Upper lobe of left lung (tissue), 6 donors: ENCODE measurements at regions not wholly inside any gene's neighbourhood (a gene's known extent, or its start where the extent isn't known, plus 50 kb on each side); places are given as distances from the start of the nearest gene placed in this dataset.
"Not testable (repeated sequence)": the region's sequence is repeated elsewhere in the genome, so short reads cannot be mapped to it uniquely, and the experiment has no call there.

Experiments used
- ATAC-seq, 2 donors: fragments of 200-7000 bp; cut with Tn5 transposase; one replicate each; pipeline ENCODE4 v1.9.1; 2022; ENCODE audit warnings: mild to moderate bottlenecking in 2 of 2, moderate library complexity in 2 of 2; ENCODE audit not compliant: low FRiP score in 2 of 2
- DNase-seq, 2 donors: peaks; one replicate each; pipeline ENCODE4 v3.0.0-alpha.2; 2019 to 2020
- H3K27ac ChIP-seq, 4 donors: fragments of 200-600 bp; sonication (generic); one replicate each; pipeline ENCODE4 v1.5.1; 2016 to 2019
- H3K27me3 ChIP-seq, 4 donors: fragments of 200-600 bp; sonication (generic); one replicate each; pipeline ENCODE4 v1.5.1; 2017 to 2019
- H3K36me3 ChIP-seq, 4 donors: fragments of 200-600 bp; sonication (generic); one replicate each; pipeline ENCODE4 v1.5.1; 2016 to 2019
- H3K4me1 ChIP-seq, 4 donors: fragments of 200-600 bp; sonication (generic); one replicate each; pipeline ENCODE4 v1.5.1; 2018 to 2019
- H3K4me3 ChIP-seq, 4 donors: fragments of 200-600 bp; sonication (generic); one replicate each; pipeline ENCODE4 v1.5.1; 2017 to 2019; ENCODE audit warnings: mild to moderate bottlenecking in 2 of 4, moderate library complexity in 1 of 4
- H3K9me3 ChIP-seq, 4 donors: fragments of 200-600 bp; sonication (generic); one replicate each; pipeline ENCODE4 v1.5.1; 2018 to 2019
- CTCF ChIP-seq, 6 experiments: fragments of 450-650 bp in 4 of 6; fragments of 200-600 bp in 2 of 6; sonication (generic) in 2 of 6; IDR thresholded peaks; one replicate each; pipeline ENCODE4 v1.5.1; 2016 to 2019; ENCODE audit warnings: antibody characterized with exemption in 6 of 6
- EP300 ChIP-seq, 4 donors: sonication (generic); formaldehyde crosslinking; IDR thresholded peaks; one replicate each; pipeline ENCODE4 v1.5.1; 2017; ENCODE audit warnings: antibody characterized with exemption in 4 of 4, control low read depth in 2 of 4
- POLR2A ChIP-seq, 4 donors: fragments of 450-650 bp; IDR thresholded peaks; one replicate each; pipeline ENCODE4 v1.5.1; 2016 to 2017; ENCODE audit warnings: antibody characterized with exemption in 4 of 4, mild to moderate bottlenecking in 2 of 4
- POLR2AphosphoS5 ChIP-seq, 2 donors: sonication (generic); formaldehyde crosslinking; IDR thresholded peaks; one replicate each; pipeline ENCODE4 v1.5.1; 2017; ENCODE audit warnings: antibody characterized with exemption in 2 of 2
- WGBS, 2 donors: methylation state at CpG; one replicate each; pipeline ENCODE4 v1.1.5; 2017 to 2018; 5-methylcytosine and 5-hydroxymethylcytosine counted together
- donor health status: DM: no; HTN: no; CAD: no; lungs with moderate emphysema.
- donor health status: DM: no; HTN: yes; CAD: no; lungs with severe emphysema.

DNA sequence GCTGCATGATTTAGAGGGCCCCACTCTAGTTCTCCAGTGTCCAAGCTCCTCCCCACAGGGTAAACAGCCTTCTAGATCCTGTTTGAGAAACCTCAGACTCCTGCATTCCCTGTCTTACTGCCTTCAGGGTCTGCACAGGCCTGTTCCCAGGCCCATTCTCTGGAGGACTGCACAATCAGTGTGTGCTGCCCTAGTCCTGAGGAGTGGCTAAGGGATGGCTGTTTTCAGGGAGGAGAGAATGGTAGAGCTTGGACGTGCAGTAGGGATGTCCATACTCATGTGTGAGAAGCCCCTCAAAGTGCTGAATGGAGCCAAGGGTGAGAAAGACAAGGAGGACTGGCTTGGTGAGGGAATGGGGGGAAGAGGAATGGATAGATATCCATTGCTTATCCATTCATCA is 103.8 kb upstream of the CCDC90B start:
- no peaks in the 10 kb centered on the region for H3K27me3 ChIP-seq
- peak; percentile 23 to 63 for ATAC-seq
- no peak for DNase-seq
- H3K27ac ChIP-seq, result no peak overlapping the region
- WGBS, 2 donors, result 71 to 73% methylated on average over 1 of the region's 1 CpG
- H3K4me3 ChIP-seq, result no peak overlapping the region
- TF ChIP-seq POLR2AphosphoS5 (IDR thresholded peaks at IDR 0.05), result no peak
- no peak for TF ChIP-seq EP300 (IDR thresholded peaks at IDR 0.05)
- no peak for TF ChIP-seq CTCF (IDR thresholded peaks at IDR 0.05)
- no peak for TF ChIP-seq POLR2A (IDR thresholded peaks at IDR 0.05)
- no peaks in the 10 kb centered on the region for H3K36me3 ChIP-seq
- H3K4me1 ChIP-seq, result no peaks in the 10 kb centered on the region
- peaks cover 6 to 14% (median 10%) of the 10 kb centered on the region in 4 donors for H3K9me3 ChIP-seq

DNA sequence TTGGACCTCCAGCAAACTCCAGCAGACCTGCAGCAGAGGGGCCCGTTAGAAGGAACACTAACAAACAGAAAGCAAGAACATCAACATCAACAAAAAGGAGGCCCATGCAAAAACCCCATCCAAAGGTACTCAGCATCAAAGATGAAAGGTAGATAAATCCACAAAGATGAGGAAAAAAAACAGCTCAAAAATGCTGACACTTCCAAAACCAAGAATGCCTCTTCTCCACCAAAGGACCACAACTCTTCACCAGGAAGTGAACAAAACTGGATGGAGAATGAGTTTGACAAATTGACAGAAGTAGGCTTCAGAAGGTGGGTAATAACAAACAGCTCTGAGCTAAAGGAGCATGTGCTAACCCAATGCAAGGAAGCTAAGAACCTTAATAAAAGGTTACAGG is 97.7 kb upstream of the CCDC90B start:
- H3K4me3 ChIP-seq, DNase-seq, H3K36me3 ChIP-seq, H3K27me3 ChIP-seq, ATAC-seq, H3K27ac ChIP-seq, H3K4me1 ChIP-seq: not testable (repeated sequence)
- peaks cover 6 to 18% (median 13%) of the 10 kb centered on the region in 4 donors for H3K9me3 ChIP-seq
- WGBS, 2 donors, result 70 to 76% methylated on average over 1 of the region's 1 CpG

DNA sequence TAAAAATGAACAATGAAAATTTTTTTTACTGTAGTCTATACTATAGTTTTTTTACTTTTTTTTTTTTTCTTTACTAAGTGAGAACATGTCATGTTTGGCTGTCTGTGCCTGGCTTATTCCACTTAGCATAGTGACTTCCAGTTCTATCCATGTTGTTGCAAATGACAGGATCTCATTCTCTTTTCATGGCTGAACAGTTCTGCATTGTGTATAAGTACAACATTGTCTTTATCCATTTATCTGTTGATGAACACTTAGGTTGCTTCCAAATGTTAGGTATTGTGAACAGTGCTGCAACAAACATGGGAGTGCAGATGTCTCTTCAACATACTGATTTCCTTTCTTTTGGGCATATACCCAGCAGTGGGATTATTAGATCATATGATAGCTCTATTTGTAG is 88.1 kb upstream of the CCDC90B start:
- DNase-seq (no peak), ATAC-seq (no peak)
- Histone ChIP-seq H3K36me3 (no peaks in the 10 kb centered on the region), H3K4me1 (no peaks in the 10 kb centered on the region), H3K9me3 (no peaks in the 10 kb centered on the region), H3K27ac (no peak overlapping the region), H3K27me3 (no peaks in the 10 kb centered on the region), H3K4me3 (no peak overlapping the region)
- TF ChIP-seq POLR2A (IDR thresholded peaks at IDR 0.05), result no peak
- no peak for TF ChIP-seq EP300 (IDR thresholded peaks at IDR 0.05)
- no peak for TF ChIP-seq CTCF (IDR thresholded peaks at IDR 0.05)
- no peak for TF ChIP-seq POLR2AphosphoS5 (IDR thresholded peaks at IDR 0.05)

DNA sequence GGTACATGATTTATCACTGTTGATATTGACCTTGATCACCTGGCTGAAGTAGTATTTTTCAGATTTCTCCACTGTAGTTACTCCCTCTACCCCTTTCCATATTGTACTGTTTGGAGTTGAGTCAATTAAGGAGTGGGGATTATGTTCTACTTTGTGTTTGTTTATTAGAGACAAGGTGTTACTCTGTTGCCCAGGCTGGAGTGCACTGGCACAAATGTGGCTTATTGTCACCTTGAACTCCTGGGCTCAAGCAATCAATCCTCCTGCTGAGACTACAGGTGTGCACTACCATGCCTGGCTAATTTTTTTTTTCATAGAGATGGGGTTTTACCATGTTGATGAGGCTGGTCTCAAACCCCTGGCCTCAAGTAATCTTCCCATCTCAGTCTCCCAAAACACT is 85.3 kb upstream of the CCDC90B start:
- DNase-seq, result no peak
- no peaks in the 10 kb centered on the region for H3K27me3 ChIP-seq
- ATAC-seq, result no peak
- TF ChIP-seq POLR2A (IDR thresholded peaks at IDR 0.05) (no peak), CTCF (IDR thresholded peaks at IDR 0.05) (no peak), POLR2AphosphoS5 (IDR thresholded peaks at IDR 0.05) (no peak)
- no peaks in the 10 kb centered on the region for H3K36me3 ChIP-seq
- no peaks in the 10 kb centered on the region for H3K4me1 ChIP-seq
- peaks cover 0 to 19% (median 11%) of the 10 kb centered on the region in 4 donors for H3K9me3 ChIP-seq
- no peak overlapping the region for H3K27ac ChIP-seq
- no peak overlapping the region for H3K4me3 ChIP-seq

GRCh38 chr11:83367745-83368144 is 81.6 kb upstream of the CCDC90B start:
- WGBS, 2 donors, result 93 to 94% methylated on average over 7 of the region's 7 CpGs
- Histone ChIP-seq H3K36me3 (no peaks in the 10 kb centered on the region), H3K4me1 (no peaks in the 10 kb centered on the region), H3K27me3 (no peaks in the 10 kb centered on the region), H3K9me3 (peaks cover 0 to 19% (median 11%) of the 10 kb centered on the region in 4 donors), H3K4me3 (no peak overlapping the region), H3K27ac (no peak overlapping the region)
- TF ChIP-seq POLR2A (IDR thresholded peaks at IDR 0.05) (no peak), CTCF (IDR thresholded peaks at IDR 0.05) (no peak), EP300 (IDR thresholded peaks at IDR 0.05) (no peak), POLR2AphosphoS5 (IDR thresholded peaks at IDR 0.05) (no peak)
- no peak for DNase-seq
- no peak for ATAC-seq
